PC-3 (cell line): ENCODE measurements at regions not wholly inside any gene's neighbourhood (a gene's known extent, or its start where the extent isn't known, plus 50 kb on each side); places are given as distances from the start of the nearest gene placed in this dataset.
"Not testable (repeated sequence)": the region's sequence is repeated elsewhere in the genome, so short reads cannot be mapped to it uniquely, and the experiment has no call there.

Source experiments
- ATAC-seq: fragments of 200-7000 bp; cut with Tn5 transposase; 2 replicates; pipeline ENCODE4 v1.9.1; 2020; ENCODE audit warnings: mild to moderate bottlenecking, moderate library complexity
- BruUV-seq: library from RNA; stranded (reverse); fragments of 400-500 nt; replicated peaks from 2 replicates; lab custom pipeline; 2021; lab: Mats Ljungman, UMichigan
- CTCF ChIA-PET: fragments of 300-600 bp; sonication (Branson Sonifier 250); formaldehyde crosslinking; loops from one replicate; lab custom pipeline; 2022; ENCODE audit warnings: antibody characterized with exemption; lab: Charles Lee
- POLR2A ChIA-PET: fragments of 300-600 bp; sonication (Branson Sonifier 250); formaldehyde crosslinking; loops from one replicate; lab custom pipeline; 2022; ENCODE audit warnings: antibody characterized with exemption; ENCODE audit not compliant: unreplicated experiment; lab: Charles Lee
- DNase-seq: peaks from one replicate; pipeline ENCODE4 v3.0.0-alpha.2; 2015
- H2AFZ ChIP-seq: fragments of 300-600 bp; sonication (generic); 2 replicates; pipeline ENCODE4 v1.6.0; 2016; ENCODE audit warnings: antibody characterized with exemption, low read length
- H3F3A ChIP-seq: fragments of 300-600 bp; sonication (generic); one replicate; pipeline ENCODE4 v1.6.0; 2017; ENCODE audit warnings: antibody characterized with exemption, low read length, control low read depth, mild to moderate bottlenecking; ENCODE audit not compliant: unreplicated experiment
- H3K27ac ChIP-seq: fragments of 300-600 bp; sonication (generic); 2 replicates; pipeline ENCODE4 v1.5.1; 2016; ENCODE audit warnings: mild to moderate bottlenecking, low read length
- H3K27me3 ChIP-seq: fragments of 300-600 bp; sonication (generic); 2 replicates; pipeline ENCODE4 v1.6.1; 2016; ENCODE audit warnings: low read length, mixed read lengths
- H3K36me3 ChIP-seq: fragments of 300-600 bp; sonication (generic); 2 replicates; pipeline ENCODE4 v1.6.1; 2016; ENCODE audit warnings: low read depth, mixed run types, low read length, mixed read lengths
- H3K4me1 ChIP-seq: fragments of 300-600 bp; sonication (generic); 2 replicates; pipeline ENCODE4 v1.5.1; 2016; ENCODE audit warnings: low read length; ENCODE audit not compliant: insufficient read depth
- H3K4me2 ChIP-seq: fragments of 300-600 bp; sonication (generic); 2 replicates; pipeline ENCODE4 v1.6.0; 2016; ENCODE audit warnings: low read length
- H3K4me3 ChIP-seq: fragments of 300-600 bp; sonication (generic); 2 replicates; pipeline ENCODE4 v1.5.1; 2016; ENCODE audit warnings: mild to moderate bottlenecking, low read length, mixed read lengths
- H3K79me2 ChIP-seq: fragments of 300-600 bp; sonication (generic); 2 replicates; pipeline ENCODE4 v1.6.1; 2017; ENCODE audit warnings: low read length, mixed read lengths
- H3K9ac ChIP-seq: fragments of 300-600 bp; sonication (generic); 2 replicates; pipeline ENCODE4 v1.6.0; 2016; ENCODE audit warnings: mild to moderate bottlenecking, low read length
- H3K9me2 ChIP-seq: fragments of 300-600 bp; sonication (generic); replicated peaks from 2 replicates; pipeline ENCODE4 v1.6.1; 2016; ENCODE audit warnings: mixed run types, low read length, mixed read lengths
- H3K9me3 ChIP-seq: fragments of 300-600 bp; sonication (generic); 2 replicates; pipeline ENCODE4 v1.6.1; 2016; ENCODE audit warnings: low read length, mixed read lengths
- H4K20me1 ChIP-seq: fragments of 300-600 bp; sonication (generic); 2 replicates; pipeline ENCODE4 v1.6.1; 2016; ENCODE audit warnings: low read length, mixed read lengths
- EZH2 ChIP-seq: fragments of 300-600 bp; sonication (generic); IDR thresholded peaks from one replicate; pipeline ENCODE4 v1.6.1; 2017; ENCODE audit warnings: antibody characterized with exemption, mild to moderate bottlenecking, low read length; ENCODE audit not compliant: unreplicated experiment
- EZH2phosphoT487 ChIP-seq: fragments of 300-600 bp; sonication (generic); IDR thresholded peaks from 2 replicates; pipeline ENCODE4 v1.6.1; 2018; ENCODE audit warnings: mild to moderate bottlenecking, antibody characterized with exemption, low read length, borderline replicate concordance
- intact Hi-C: fragments of 100-400 bp; cut with micrococcal nuclease; formaldehyde crosslinking; loops from 2 replicates; pipeline ENCODE4 v1.9.0; 2023
- TF ChIP-seq, protein P1 (sequence below): fragments of 300-600 bp; sonication (generic); conservative IDR thresholded peaks from 2 replicates; pipeline ENCODE4 v1.5.1; 2017; ENCODE audit warnings: antibody characterized with exemption, low read depth, mild to moderate bottlenecking, low read length

DNA sequence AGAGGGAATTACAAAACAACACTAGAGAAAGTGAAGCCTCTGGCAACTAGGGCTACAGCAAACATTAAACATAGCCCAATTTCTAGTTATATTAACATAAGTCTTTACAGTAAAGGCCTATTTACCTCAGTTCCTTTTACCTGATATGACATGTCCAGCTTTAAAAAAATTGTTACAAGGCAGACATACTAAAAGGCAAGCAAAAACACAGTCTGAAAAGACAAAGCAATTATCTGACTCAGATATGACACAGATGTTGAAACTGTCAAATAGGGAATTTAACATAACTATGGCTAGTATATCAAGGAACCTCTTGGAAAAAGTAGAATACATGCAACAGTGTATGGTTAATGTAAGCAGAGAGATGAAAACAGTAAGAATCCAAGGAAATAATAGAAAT is 238.6 kb downstream of the RAP2B start:
- no TSS peak for BruUV-seq
- Histone ChIP-seq H2AFZ (no peak overlapping the region), H3K9ac (no peak overlapping the region), H3K27me3 (no peaks in the 10 kb centered on the region), H3K9me2 (no peaks in the 10 kb centered on the region), H3K79me2 (no peaks in the 10 kb centered on the region), H4K20me1 (no peaks in the 10 kb centered on the region), H3K4me1 (peaks cover 7% of the 10 kb centered on the region), H3K4me3 (no peak overlapping the region), H3K27ac (no peak overlapping the region), H3F3A (no peaks in the 10 kb centered on the region), H3K4me2 (no peak overlapping the region), H3K9me3 (no peaks in the 10 kb centered on the region), H3K36me3 (no peaks in the 10 kb centered on the region)
- ChIA-PET POLR2A (no interaction called here), CTCF (no interaction called here)
- DNase-seq (no peak), ATAC-seq (no peak)
- TF ChIP-seq EZH2phosphoT487, result no peak
- TF ChIP-seq, protein P1, sequence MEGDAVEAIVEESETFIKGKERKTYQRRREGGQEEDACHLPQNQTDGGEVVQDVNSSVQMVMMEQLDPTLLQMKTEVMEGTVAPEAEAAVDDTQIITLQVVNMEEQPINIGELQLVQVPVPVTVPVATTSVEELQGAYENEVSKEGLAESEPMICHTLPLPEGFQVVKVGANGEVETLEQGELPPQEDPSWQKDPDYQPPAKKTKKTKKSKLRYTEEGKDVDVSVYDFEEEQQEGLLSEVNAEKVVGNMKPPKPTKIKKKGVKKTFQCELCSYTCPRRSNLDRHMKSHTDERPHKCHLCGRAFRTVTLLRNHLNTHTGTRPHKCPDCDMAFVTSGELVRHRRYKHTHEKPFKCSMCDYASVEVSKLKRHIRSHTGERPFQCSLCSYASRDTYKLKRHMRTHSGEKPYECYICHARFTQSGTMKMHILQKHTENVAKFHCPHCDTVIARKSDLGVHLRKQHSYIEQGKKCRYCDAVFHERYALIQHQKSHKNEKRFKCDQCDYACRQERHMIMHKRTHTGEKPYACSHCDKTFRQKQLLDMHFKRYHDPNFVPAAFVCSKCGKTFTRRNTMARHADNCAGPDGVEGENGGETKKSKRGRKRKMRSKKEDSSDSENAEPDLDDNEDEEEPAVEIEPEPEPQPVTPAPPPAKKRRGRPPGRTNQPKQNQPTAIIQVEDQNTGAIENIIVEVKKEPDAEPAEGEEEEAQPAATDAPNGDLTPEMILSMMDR, result no peak
- TF ChIP-seq EZH2, result no peak
- intact Hi-C loops, result loop anchor here (10.0 kb wide), 1 partner anchor 86 kb away; no protein-coding TSS in a partner anchor

GRCh38 chr3:153404157-153404556 is 242.1 kb downstream of the RAP2B start:
- ATAC-seq, result no peak
- Histone ChIP-seq H3F3A (no peaks in the 10 kb centered on the region), H3K27ac (no peak overlapping the region), H3K9me3 (no peaks in the 10 kb centered on the region), H3K4me2 (no peak overlapping the region), H4K20me1 (no peaks in the 10 kb centered on the region), H3K36me3 (no peaks in the 10 kb centered on the region), H3K4me3 (no peak overlapping the region), H3K79me2 (no peaks in the 10 kb centered on the region), H3K9me2 (no peaks in the 10 kb centered on the region), H2AFZ (no peak overlapping the region), H3K27me3 (no peaks in the 10 kb centered on the region), H3K9ac (no peak overlapping the region), H3K4me1 (peaks cover 7% of the 10 kb centered on the region)
- no TSS peak for BruUV-seq
- no peak for DNase-seq
- intact Hi-C loops, result loop anchor here (10.0 kb wide), 1 partner anchor 89 kb away; no protein-coding TSS in a partner anchor
- ChIA-PET POLR2A (no interaction called here), CTCF (no interaction called here)
- TF ChIP-seq EZH2phosphoT487 (no peak), EZH2 (no peak)
- TF ChIP-seq, protein P1, result no peak

GRCh38 chr3:153405320-153405719 is 243.3 kb downstream of the RAP2B start:
- H3K9ac ChIP-seq, H3K9me3 ChIP-seq, H3K27me3 ChIP-seq, BruUV-seq, H3K4me2 ChIP-seq, H3K4me1 ChIP-seq, H3K27ac ChIP-seq, DNase-seq, H3K9me2 ChIP-seq, ATAC-seq, H3K79me2 ChIP-seq, H2AFZ ChIP-seq, H3F3A ChIP-seq, CTCF ChIA-PET, POLR2A ChIA-PET, H3K4me3 ChIP-seq, H4K20me1 ChIP-seq, H3K36me3 ChIP-seq: not testable (repeated sequence)
- intact Hi-C loops, result loop anchor here (10.0 kb wide), 1 partner anchor 91 kb away; no protein-coding TSS in a partner anchor
